A549 (cell line): ENCODE measurements at regions not wholly inside any gene's neighbourhood (a gene's known extent, or its start where the extent isn't known, plus 50 kb on each side); places are given as distances from the start of the nearest gene placed in this dataset.

Experiments used
- ATAC-seq, 2 experiments: fragments of 200-7000 bp in 1 of 2; fragments of >200 bp in 1 of 2; cut with Nextera tagmentation in 1 of 2; cut with Tn5 transposase in 1 of 2; 3 replicates each; pipeline versions ENCODE4 v1.8.0 to v1.9.1; 2018 to 2020; ENCODE audit warnings: mild to moderate bottlenecking in 1 of 2, moderate library complexity in 1 of 2
- CTCF ChIA-PET: fragments of 300-600 bp; sonication (Branson Sonifier 250); formaldehyde crosslinking; extraction: SDS; loops from one replicate; lab custom pipeline; 2021; ENCODE audit warnings: antibody characterized with exemption, inconsistent platforms; lab: Yijun Ruan, JAX
- POLR2A ChIA-PET: fragments of 350-600 bp; formaldehyde crosslinking; extraction: SDS; loops from one replicate; lab custom pipeline; 2021; ENCODE audit warnings: antibody characterized with exemption, inconsistent platforms; lab: Yijun Ruan, JAX
- DNase-seq, 2 experiments: peaks; one replicate each; pipeline versions ENCODE4 v3.0.0 to v3.0.0-alpha.2; 2011 to 2016; ENCODE audit warnings: low read depth in 1 of 2, low spot score in 1 of 2
- FAIRE-seq: peaks from 2 replicates; lab custom pipeline; 2011; peaks lifted over from hg19 to GRCh38; lab: Jason Lieb, UNC
- H3K27ac ChIP-seq, 2 experiments: fragments of >200 bp; sonication (Bioruptor Twin); formaldehyde crosslinking; 3 replicates each; pipeline ENCODE4 v1.5.1; 2016 to 2017
- H3K4me1 ChIP-seq: fragments of >200 bp; sonication (Bioruptor Twin); formaldehyde crosslinking; 3 replicates; pipeline ENCODE4 v1.6.1; 2016
- H3K4me2 ChIP-seq: fragments of >200 bp; sonication (Bioruptor Twin); formaldehyde crosslinking; 3 replicates; pipeline ENCODE4 v1.6.1; 2016
- H3K4me3 ChIP-seq: fragments of >200 bp; sonication (Bioruptor Twin); formaldehyde crosslinking; 3 replicates; pipeline ENCODE4 v1.5.1; 2016
- H3K9me3 ChIP-seq: fragments of >200 bp; sonication (Bioruptor Twin); formaldehyde crosslinking; 3 replicates; pipeline ENCODE4 v1.6.1; 2016
- ATOH8 ChIP-seq: fragments of 250-450 bp; sonication (Bioruptor Pico); IDR thresholded peaks from 2 replicates; pipeline ENCODE4 v1.5.0; 2020; ENCODE audit warnings: low read depth, mild to moderate bottlenecking, moderate library complexity
- BHLHE40 ChIP-seq: IDR thresholded peaks from 2 replicates; pipeline ENCODE4 v1.6.1; 2012; ENCODE audit warnings: low read depth, low read length, inconsistent platforms
- CBX2 ChIP-seq: fragments of 200-600 bp; sonication (generic); IDR thresholded peaks from 2 replicates; pipeline ENCODE4 v1.6.1; 2016; ENCODE audit warnings: low read depth, mild to moderate bottlenecking, borderline replicate concordance
- CBX8 ChIP-seq: fragments of 200-600 bp; sonication (generic); IDR thresholded peaks from 2 replicates; pipeline ENCODE4 v1.6.1; 2016
- EHMT2 ChIP-seq: fragments of 200-600 bp; sonication (generic); IDR thresholded peaks from 2 replicates; pipeline ENCODE4 v1.6.1; 2016; ENCODE audit warnings: antibody characterized with exemption, low read depth, mild to moderate bottlenecking, moderate library complexity
- ESRRA ChIP-seq: fragments of 150-350 bp; IDR thresholded peaks from 2 replicates; pipeline ENCODE4 v1.6.1; 2014; ENCODE audit warnings: mild to moderate bottlenecking, low read length, borderline replicate concordance
- HDAC2 ChIP-seq: fragments of 200-600 bp; sonication (generic); IDR thresholded peaks from 2 replicates; pipeline ENCODE4 v1.6.1; 2016
- JUN ChIP-seq, 2 experiments: fragments of >200 bp; sonication (Bioruptor Twin); formaldehyde crosslinking; IDR thresholded peaks; 2 replicates in 1 of 2; 3 replicates in 1 of 2; pipeline ENCODE4 v1.6.1; 2016 to 2017
- MAFK ChIP-seq: fragments of 450-650 bp; IDR thresholded peaks from 2 replicates; pipeline ENCODE4 v1.6.1; 2014; ENCODE audit not compliant: partially characterized antibody
- NFE2L2 ChIP-seq: fragments of 150-350 bp; conservative IDR thresholded peaks from 2 replicates; pipeline ENCODE4 v1.6.1; 2014; ENCODE audit warnings: low read length
- RFX5 ChIP-seq: fragments of 450-650 bp; IDR thresholded peaks from 2 replicates; pipeline ENCODE4 v1.7.1; 2014; ENCODE audit warnings: antibody characterized with exemption, mild to moderate bottlenecking, moderate library complexity
- RNF2 ChIP-seq: fragments of 200-600 bp; sonication (generic); IDR thresholded peaks from 2 replicates; pipeline ENCODE4 v1.6.1; 2016; ENCODE audit warnings: low read depth, mild to moderate bottlenecking, antibody characterized with exemption, moderate library complexity, borderline replicate concordance
- ZNF302 ChIP-seq: fragments of 250-450 bp; sonication (Bioruptor Pico); IDR thresholded peaks from 2 replicates; pipeline ENCODE4 v1.9.0; 2021; ENCODE audit warnings: inconsistent platforms, mild to moderate bottlenecking, moderate library complexity
- WGBS: methylation state at CpG from one replicate; pipeline ENCODE4 v1.1.6; 2017; ENCODE audit errors: missing lambda C conversion rate; 5-methylcytosine and 5-hydroxymethylcytosine counted together

- Histone ChIP-seq H3K4me3 (no peak overlapping the region), H3K27ac (no peak overlapping the region), H3K4me2 (no peak overlapping the region), H3K9me3 (no peaks in the 10 kb centered on the region), H3K4me1 (no peaks in the 10 kb centered on the region)
- 0% methylated on average over 1 of the region's 1 CpG for WGBS
- ATAC-seq = no peak
- DNase-seq = no peak
- TF ChIP-seq ATOH8 (CRISPR knock-in tag) = no peak
- no peak for TF ChIP-seq HDAC2
- no peak for TF ChIP-seq ESRRA
- no peak for TF ChIP-seq RNF2
- TF ChIP-seq BHLHE40 = no peak
- ChIA-PET POLR2A (no interaction called here), CTCF (no interaction called here)
- no peak for FAIRE-seq
Measured at GRCh38 chr11:104549019-104549418, 349.2 kb downstream of the CASP12 start.

GRCh38 chr11:104547996-104548661 is 350.1 kb downstream of the CASP12 start:
- CTCF ChIA-PET = no interaction called here
- Histone ChIP-seq H3K4me2 (no peak overlapping the region), H3K9me3 (no peaks in the 10 kb centered on the region), H3K4me3 (no peak overlapping the region), H3K4me1 (no peaks in the 10 kb centered on the region), H3K27ac (no peak overlapping the region)
- DNase-seq = no peak
- TF ChIP-seq CBX8 (no peak), RNF2 (no peak), EHMT2 (no peak)
- no peak for FAIRE-seq
- 71% methylated on average over 3 of the region's 3 CpGs for WGBS
- ATAC-seq = no peak
- POLR2A ChIA-PET = no interaction called here

GRCh38 chr11:104546501-104546900 is 351.8 kb downstream of the CASP12 start:
- H3K4me2 ChIP-seq = no peak overlapping the region
- H3K4me3 ChIP-seq = no peak overlapping the region
- ChIA-PET POLR2A (no interaction called here), CTCF (no interaction called here)
- ATAC-seq (no peak), FAIRE-seq (no peak), DNase-seq (no peak)
- no peaks in the 10 kb centered on the region for H3K4me1 ChIP-seq
- no peaks in the 10 kb centered on the region for H3K9me3 ChIP-seq
- TF ChIP-seq RFX5 = no peak
- TF ChIP-seq NFE2L2 = no peak
- no peak for TF ChIP-seq CBX2
- WGBS = 93% methylated on average over 2 of the region's 2 CpGs
- H3K27ac ChIP-seq = no peak overlapping the region

- TF ChIP-seq JUN (IDR thresholded peaks at IDR 0.05) (no peak), MAFK (peak; percentile 78)
- Histone ChIP-seq H3K27ac (no peak overlapping the region), H3K4me3 (no peak overlapping the region), H3K9me3 (no peaks in the 10 kb centered on the region), H3K4me2 (no peak overlapping the region), H3K4me1 (no peaks in the 10 kb centered on the region)
- ATAC-seq (no peak), FAIRE-seq (no peak), DNase-seq (no peak)
- CTCF ChIA-PET = no interaction called here
- POLR2A ChIA-PET = no interaction called here
- WGBS = 58% methylated on average over 1 of the region's 1 CpG
Measured at GRCh38 chr11:104541701-104542100, 356.6 kb downstream of the CASP12 start.

GRCh38 chr11:104538313-104538712 is 359.9 kb downstream of the CASP12 start:
- FAIRE-seq = no peak
- TF ChIP-seq MAFK (peak; percentile 39), ZNF302 (CRISPR knock-in tag) (no peak)

More at GRCh38 chr11:104538313-104538712, 359.9 kb downstream of the CASP12 start:
- Histone ChIP-seq H3K4me2 (no peak overlapping the region), H3K27ac (no peak overlapping the region), H3K9me3 (no peaks in the 10 kb centered on the region), H3K4me3 (no peak overlapping the region), H3K4me1 (no peaks in the 10 kb centered on the region; the same call in 2 of the 3 replicates)
- ATAC-seq (no peak), DNase-seq (no peak)
- ChIA-PET POLR2A (no interaction called here), CTCF (no interaction called here)
- 79% methylated on average over 1 of the region's 1 CpG for WGBS
